ENCODE measurements at regions not wholly inside any gene's neighbourhood (a gene's known extent, or its start where the extent isn't known, plus 50 kb on each side); places are given as distances from the start of the nearest gene placed in this dataset.

GRCh38 chr1:13941315-13941714, 241.3 kb downstream of the PRDM2 start:
- no peak for TF ChIP-seq POLR2A (IDR thresholded peaks at IDR 0.05)
- no peak for TF ChIP-seq CTCF (IDR thresholded peaks at IDR 0.05)

Measured in lower leg skin (tissue), 3 donors.